ENCODE measurements at regions not wholly inside any gene's neighbourhood (a gene's known extent, or its start where the extent isn't known, plus 50 kb on each side); places are given as distances from the start of the nearest gene placed in this dataset.

GRCh38 chr15:91526424-91526823 lies 327.1 kb upstream of the SLCO3A1 start:
- TF ChIP-seq CTCF (conservative IDR thresholded peaks at IDR 0.05 in 1 of 2, IDR thresholded peaks at IDR 0.05 in 1 of 2; ENCODE audit: low read depth in 1 of 2, low read length in 2 of 2) (no peak), EZH2 (IDR thresholded peaks at IDR 0.05; ENCODE audit: low read length, missing control alignments) (no peak)
